Activated naive CD4-positive, alpha-beta T cell treated with anti-CD3 and anti-CD28 coated beads, Interleukin-2, amount 10 ng/mL, durations not matched to agents 7 days and 5 days (primary cell): ENCODE measurements at regions not wholly inside any gene's neighbourhood (a gene's known extent, or its start where the extent isn't known, plus 50 kb on each side); places are given as distances from the start of the nearest gene placed in this dataset.

Experiments
- CTCF ChIA-PET: fragments of 350-600 bp; sonication (Branson Sonifier 250); formaldehyde crosslinking; loops from one replicate; lab custom pipeline; 2021; ENCODE audit warnings: antibody characterized with exemption; lab: Charles Lee
- DNase-seq: peaks from one replicate; pipeline ENCODE4 v3.0.0-alpha.2; 2020
- H3K27ac Mint-ChIP-seq: one replicate; pipeline ENCODE4 v1.8.0; 2021; ENCODE audit warnings: mild to moderate bottlenecking, moderate library complexity, mixed read lengths
- H3K27me3 Mint-ChIP-seq: one replicate; pipeline ENCODE4 v1.8.0; 2021; ENCODE audit warnings: mild to moderate bottlenecking, mixed read lengths
- H3K36me3 Mint-ChIP-seq: one replicate; pipeline ENCODE4 v1.8.0; 2021; ENCODE audit warnings: mixed read lengths
- H3K4me1 Mint-ChIP-seq: one replicate; pipeline ENCODE4 v1.8.0; 2021; ENCODE audit warnings: mixed read lengths
- H3K4me3 Mint-ChIP-seq: one replicate; pipeline ENCODE4 v1.8.0; 2021; ENCODE audit warnings: mild to moderate bottlenecking, moderate library complexity, mixed read lengths
- H3K9me3 Mint-ChIP-seq: one replicate; pipeline ENCODE4 v1.8.0; 2021; ENCODE audit warnings: mixed read lengths

- no peaks in the 10 kb centered on the region for H3K27me3 Mint-ChIP-seq
- H3K36me3 Mint-ChIP-seq, result no peaks in the 10 kb centered on the region
- no peak overlapping the region for H3K4me3 Mint-ChIP-seq
- CTCF ChIA-PET, result no interaction called here
- no peaks in the 10 kb centered on the region for H3K9me3 Mint-ChIP-seq
- no peak overlapping the region for H3K27ac Mint-ChIP-seq
- H3K4me1 Mint-ChIP-seq, result no peaks in the 10 kb centered on the region
- DNase-seq, result no peak
These were observed 307.7 kb upstream of the PKN2 start for GRCh38 chr1:88376421-88376820.

GRCh38 chr1:88378560-88378959 lies 305.5 kb upstream of the PKN2 start:
- CTCF ChIA-PET, result no interaction called here
- Mint-ChIP-seq H3K27ac (no peak overlapping the region), H3K36me3 (no peaks in the 10 kb centered on the region), H3K9me3 (no peaks in the 10 kb centered on the region), H3K27me3 (no peaks in the 10 kb centered on the region), H3K4me1 (no peaks in the 10 kb centered on the region), H3K4me3 (no peak overlapping the region)
- no peak for DNase-seq

- CTCF ChIA-PET, result no interaction called here
- no peaks in the 10 kb centered on the region for H3K9me3 Mint-ChIP-seq
- no peaks in the 10 kb centered on the region for H3K27me3 Mint-ChIP-seq
- H3K27ac Mint-ChIP-seq, result no peak overlapping the region
- DNase-seq, result no peak
- H3K36me3 Mint-ChIP-seq, result no peaks in the 10 kb centered on the region
- H3K4me3 Mint-ChIP-seq, result no peak overlapping the region
- H3K4me1 Mint-ChIP-seq, result no peaks in the 10 kb centered on the region
These were observed 289.1 kb upstream of the PKN2 start for GRCh38 chr1:88394958-88395357.

GRCh38 chr1:88398338-88398737 lies 285.7 kb upstream of the PKN2 start:
- no peak overlapping the region for H3K4me3 Mint-ChIP-seq
- H3K36me3 Mint-ChIP-seq, result no peaks in the 10 kb centered on the region
- H3K27me3 Mint-ChIP-seq, result no peaks in the 10 kb centered on the region

GRCh38 chr1:88399690-88400089 lies 284.4 kb upstream of the PKN2 start:
- no peak for DNase-seq
- H3K4me1 Mint-ChIP-seq, result no peaks in the 10 kb centered on the region
- H3K27me3 Mint-ChIP-seq, result no peaks in the 10 kb centered on the region
- no peak overlapping the region for H3K27ac Mint-ChIP-seq
- no peaks in the 10 kb centered on the region for H3K36me3 Mint-ChIP-seq
- no peaks in the 10 kb centered on the region for H3K9me3 Mint-ChIP-seq
- H3K4me3 Mint-ChIP-seq, result no peak overlapping the region
- CTCF ChIA-PET, result interaction anchor here (0.5 kb wide), 1 partner anchor 481 kb away, joined by 3 read pairs; no protein-coding TSS in a partner anchor

More at GRCh38 chr1:88398338-88398737, 285.7 kb upstream of the PKN2 start:
- no peaks in the 10 kb centered on the region for H3K4me1 Mint-ChIP-seq
- CTCF ChIA-PET, result no interaction called here
- H3K27ac Mint-ChIP-seq, result no peak overlapping the region
- no peak for DNase-seq
- no peaks in the 10 kb centered on the region for H3K9me3 Mint-ChIP-seq

GRCh38 chr1:88401313-88401712 lies 282.8 kb upstream of the PKN2 start:
- CTCF ChIA-PET, result no interaction called here

GRCh38 chr1:88404582-88404981 lies 279.5 kb upstream of the PKN2 start:
- CTCF ChIA-PET, result no interaction called here
- no peaks in the 10 kb centered on the region for H3K36me3 Mint-ChIP-seq
- no peak overlapping the region for H3K27ac Mint-ChIP-seq
- no peak overlapping the region for H3K4me3 Mint-ChIP-seq
- no peak for DNase-seq
- H3K4me1 Mint-ChIP-seq, result no peaks in the 10 kb centered on the region
- H3K27me3 Mint-ChIP-seq, result no peaks in the 10 kb centered on the region
- no peaks in the 10 kb centered on the region for H3K9me3 Mint-ChIP-seq

More at GRCh38 chr1:88401313-88401712, 282.8 kb upstream of the PKN2 start:
- Mint-ChIP-seq H3K27ac (no peak overlapping the region), H3K27me3 (no peaks in the 10 kb centered on the region), H3K36me3 (no peaks in the 10 kb centered on the region), H3K9me3 (no peaks in the 10 kb centered on the region), H3K4me1 (no peaks in the 10 kb centered on the region), H3K4me3 (no peak overlapping the region)
- DNase-seq, result no peak

GRCh38 chr1:88407248-88407647 lies 276.8 kb upstream of the PKN2 start:
- no peaks in the 10 kb centered on the region for H3K9me3 Mint-ChIP-seq
- H3K36me3 Mint-ChIP-seq, result no peaks in the 10 kb centered on the region
- H3K27me3 Mint-ChIP-seq, result no peaks in the 10 kb centered on the region
- no peaks in the 10 kb centered on the region for H3K4me1 Mint-ChIP-seq
- CTCF ChIA-PET, result no interaction called here
- H3K4me3 Mint-ChIP-seq, result no peak overlapping the region
- H3K27ac Mint-ChIP-seq, result no peak overlapping the region
- no peak for DNase-seq

- no peak overlapping the region for H3K4me3 Mint-ChIP-seq
- no peaks in the 10 kb centered on the region for H3K27me3 Mint-ChIP-seq
- H3K36me3 Mint-ChIP-seq, result no peaks in the 10 kb centered on the region
- no peak overlapping the region for H3K27ac Mint-ChIP-seq
- H3K9me3 Mint-ChIP-seq, result peaks cover 5% of the 10 kb centered on the region
- CTCF ChIA-PET, result no interaction called here
- no peak for DNase-seq
- H3K4me1 Mint-ChIP-seq, result no peaks in the 10 kb centered on the region
These were observed 262.1 kb upstream of the PKN2 start for GRCh38 chr1:88421997-88422396.

- Mint-ChIP-seq H3K9me3 (peaks cover 1% of the 10 kb centered on the region), H3K36me3 (no peaks in the 10 kb centered on the region), H3K4me3 (no peak overlapping the region), H3K27ac (no peak overlapping the region), H3K27me3 (no peaks in the 10 kb centered on the region), H3K4me1 (no peaks in the 10 kb centered on the region)
- CTCF ChIA-PET, result no interaction called here
- DNase-seq, result no peak
These were observed 250.5 kb upstream of the PKN2 start for GRCh38 chr1:88433556-88433955.

- CTCF ChIA-PET, result no interaction called here
- Mint-ChIP-seq H3K4me1 (no peaks in the 10 kb centered on the region), H3K36me3 (no peaks in the 10 kb centered on the region), H3K27me3 (no peaks in the 10 kb centered on the region), H3K4me3 (no peak overlapping the region), H3K9me3 (peaks cover 1% of the 10 kb centered on the region), H3K27ac (no peak overlapping the region)
- no peak for DNase-seq
These were observed 249.2 kb upstream of the PKN2 start for GRCh38 chr1:88434836-88435235.

GRCh38 chr1:88441022-88441421 lies 243.1 kb upstream of the PKN2 start:
- Mint-ChIP-seq H3K36me3 (no peaks in the 10 kb centered on the region), H3K27me3 (peaks cover 5% of the 10 kb centered on the region), H3K4me1 (no peaks in the 10 kb centered on the region), H3K27ac (no peak overlapping the region), H3K4me3 (no peak overlapping the region), H3K9me3 (no peaks in the 10 kb centered on the region)
- CTCF ChIA-PET, result no interaction called here
- DNase-seq, result no peak

- Mint-ChIP-seq H3K27me3 (no peaks in the 10 kb centered on the region), H3K9me3 (no peaks in the 10 kb centered on the region), H3K36me3 (no peaks in the 10 kb centered on the region), H3K4me3 (no peak overlapping the region), H3K4me1 (no peaks in the 10 kb centered on the region), H3K27ac (no peak overlapping the region)
- DNase-seq, result no peak
- CTCF ChIA-PET, result no interaction called here
These were observed 232.2 kb upstream of the PKN2 start for GRCh38 chr1:88451856-88452255.

GRCh38 chr1:88453295-88453694 lies 230.8 kb upstream of the PKN2 start:
- CTCF ChIA-PET, result no interaction called here
- DNase-seq, result no peak
- Mint-ChIP-seq H3K36me3 (no peaks in the 10 kb centered on the region), H3K4me1 (no peaks in the 10 kb centered on the region), H3K4me3 (no peak overlapping the region), H3K9me3 (no peaks in the 10 kb centered on the region), H3K27ac (no peak overlapping the region), H3K27me3 (no peaks in the 10 kb centered on the region)

GRCh38 chr1:88454781-88455180 lies 229.3 kb upstream of the PKN2 start:
- Mint-ChIP-seq H3K36me3 (no peaks in the 10 kb centered on the region), H3K4me3 (no peak overlapping the region), H3K27me3 (no peaks in the 10 kb centered on the region), H3K9me3 (no peaks in the 10 kb centered on the region), H3K27ac (no peak overlapping the region), H3K4me1 (no peaks in the 10 kb centered on the region)
- DNase-seq, result no peak
- CTCF ChIA-PET, result no interaction called here

- Mint-ChIP-seq H3K27ac (no peak overlapping the region), H3K9me3 (no peaks in the 10 kb centered on the region), H3K4me3 (no peak overlapping the region), H3K27me3 (no peaks in the 10 kb centered on the region), H3K4me1 (no peaks in the 10 kb centered on the region), H3K36me3 (no peaks in the 10 kb centered on the region)
- CTCF ChIA-PET, result no interaction called here
- no peak for DNase-seq
These were observed 228.3 kb upstream of the PKN2 start for GRCh38 chr1:88455621-88456256.
